ENCODE measurements at regions not wholly inside any gene's neighbourhood (a gene's known extent, or its start where the extent isn't known, plus 50 kb on each side); places are given as distances from the start of the nearest gene placed in this dataset.

DNA sequence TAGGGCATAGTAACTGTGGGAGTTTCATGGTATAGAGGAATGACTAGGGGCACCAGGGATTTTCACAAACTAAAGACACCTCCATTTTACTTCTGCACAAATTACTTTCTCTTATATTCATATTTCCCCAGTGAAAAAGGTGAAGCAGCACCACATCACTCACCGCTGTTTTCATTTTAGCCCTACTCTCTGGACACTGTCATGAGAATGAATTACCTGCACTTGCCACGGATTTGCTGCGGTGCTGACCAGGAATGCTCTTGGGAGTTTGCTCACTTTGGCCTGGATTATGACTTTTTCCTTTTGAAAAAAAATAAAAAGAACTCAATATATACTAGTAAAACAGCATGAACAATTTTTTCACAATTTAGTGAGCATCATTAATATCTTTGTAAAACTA lies 351.3 kb downstream of the NKX6-1 start (continued):
- TF ChIP-seq, protein P1, sequence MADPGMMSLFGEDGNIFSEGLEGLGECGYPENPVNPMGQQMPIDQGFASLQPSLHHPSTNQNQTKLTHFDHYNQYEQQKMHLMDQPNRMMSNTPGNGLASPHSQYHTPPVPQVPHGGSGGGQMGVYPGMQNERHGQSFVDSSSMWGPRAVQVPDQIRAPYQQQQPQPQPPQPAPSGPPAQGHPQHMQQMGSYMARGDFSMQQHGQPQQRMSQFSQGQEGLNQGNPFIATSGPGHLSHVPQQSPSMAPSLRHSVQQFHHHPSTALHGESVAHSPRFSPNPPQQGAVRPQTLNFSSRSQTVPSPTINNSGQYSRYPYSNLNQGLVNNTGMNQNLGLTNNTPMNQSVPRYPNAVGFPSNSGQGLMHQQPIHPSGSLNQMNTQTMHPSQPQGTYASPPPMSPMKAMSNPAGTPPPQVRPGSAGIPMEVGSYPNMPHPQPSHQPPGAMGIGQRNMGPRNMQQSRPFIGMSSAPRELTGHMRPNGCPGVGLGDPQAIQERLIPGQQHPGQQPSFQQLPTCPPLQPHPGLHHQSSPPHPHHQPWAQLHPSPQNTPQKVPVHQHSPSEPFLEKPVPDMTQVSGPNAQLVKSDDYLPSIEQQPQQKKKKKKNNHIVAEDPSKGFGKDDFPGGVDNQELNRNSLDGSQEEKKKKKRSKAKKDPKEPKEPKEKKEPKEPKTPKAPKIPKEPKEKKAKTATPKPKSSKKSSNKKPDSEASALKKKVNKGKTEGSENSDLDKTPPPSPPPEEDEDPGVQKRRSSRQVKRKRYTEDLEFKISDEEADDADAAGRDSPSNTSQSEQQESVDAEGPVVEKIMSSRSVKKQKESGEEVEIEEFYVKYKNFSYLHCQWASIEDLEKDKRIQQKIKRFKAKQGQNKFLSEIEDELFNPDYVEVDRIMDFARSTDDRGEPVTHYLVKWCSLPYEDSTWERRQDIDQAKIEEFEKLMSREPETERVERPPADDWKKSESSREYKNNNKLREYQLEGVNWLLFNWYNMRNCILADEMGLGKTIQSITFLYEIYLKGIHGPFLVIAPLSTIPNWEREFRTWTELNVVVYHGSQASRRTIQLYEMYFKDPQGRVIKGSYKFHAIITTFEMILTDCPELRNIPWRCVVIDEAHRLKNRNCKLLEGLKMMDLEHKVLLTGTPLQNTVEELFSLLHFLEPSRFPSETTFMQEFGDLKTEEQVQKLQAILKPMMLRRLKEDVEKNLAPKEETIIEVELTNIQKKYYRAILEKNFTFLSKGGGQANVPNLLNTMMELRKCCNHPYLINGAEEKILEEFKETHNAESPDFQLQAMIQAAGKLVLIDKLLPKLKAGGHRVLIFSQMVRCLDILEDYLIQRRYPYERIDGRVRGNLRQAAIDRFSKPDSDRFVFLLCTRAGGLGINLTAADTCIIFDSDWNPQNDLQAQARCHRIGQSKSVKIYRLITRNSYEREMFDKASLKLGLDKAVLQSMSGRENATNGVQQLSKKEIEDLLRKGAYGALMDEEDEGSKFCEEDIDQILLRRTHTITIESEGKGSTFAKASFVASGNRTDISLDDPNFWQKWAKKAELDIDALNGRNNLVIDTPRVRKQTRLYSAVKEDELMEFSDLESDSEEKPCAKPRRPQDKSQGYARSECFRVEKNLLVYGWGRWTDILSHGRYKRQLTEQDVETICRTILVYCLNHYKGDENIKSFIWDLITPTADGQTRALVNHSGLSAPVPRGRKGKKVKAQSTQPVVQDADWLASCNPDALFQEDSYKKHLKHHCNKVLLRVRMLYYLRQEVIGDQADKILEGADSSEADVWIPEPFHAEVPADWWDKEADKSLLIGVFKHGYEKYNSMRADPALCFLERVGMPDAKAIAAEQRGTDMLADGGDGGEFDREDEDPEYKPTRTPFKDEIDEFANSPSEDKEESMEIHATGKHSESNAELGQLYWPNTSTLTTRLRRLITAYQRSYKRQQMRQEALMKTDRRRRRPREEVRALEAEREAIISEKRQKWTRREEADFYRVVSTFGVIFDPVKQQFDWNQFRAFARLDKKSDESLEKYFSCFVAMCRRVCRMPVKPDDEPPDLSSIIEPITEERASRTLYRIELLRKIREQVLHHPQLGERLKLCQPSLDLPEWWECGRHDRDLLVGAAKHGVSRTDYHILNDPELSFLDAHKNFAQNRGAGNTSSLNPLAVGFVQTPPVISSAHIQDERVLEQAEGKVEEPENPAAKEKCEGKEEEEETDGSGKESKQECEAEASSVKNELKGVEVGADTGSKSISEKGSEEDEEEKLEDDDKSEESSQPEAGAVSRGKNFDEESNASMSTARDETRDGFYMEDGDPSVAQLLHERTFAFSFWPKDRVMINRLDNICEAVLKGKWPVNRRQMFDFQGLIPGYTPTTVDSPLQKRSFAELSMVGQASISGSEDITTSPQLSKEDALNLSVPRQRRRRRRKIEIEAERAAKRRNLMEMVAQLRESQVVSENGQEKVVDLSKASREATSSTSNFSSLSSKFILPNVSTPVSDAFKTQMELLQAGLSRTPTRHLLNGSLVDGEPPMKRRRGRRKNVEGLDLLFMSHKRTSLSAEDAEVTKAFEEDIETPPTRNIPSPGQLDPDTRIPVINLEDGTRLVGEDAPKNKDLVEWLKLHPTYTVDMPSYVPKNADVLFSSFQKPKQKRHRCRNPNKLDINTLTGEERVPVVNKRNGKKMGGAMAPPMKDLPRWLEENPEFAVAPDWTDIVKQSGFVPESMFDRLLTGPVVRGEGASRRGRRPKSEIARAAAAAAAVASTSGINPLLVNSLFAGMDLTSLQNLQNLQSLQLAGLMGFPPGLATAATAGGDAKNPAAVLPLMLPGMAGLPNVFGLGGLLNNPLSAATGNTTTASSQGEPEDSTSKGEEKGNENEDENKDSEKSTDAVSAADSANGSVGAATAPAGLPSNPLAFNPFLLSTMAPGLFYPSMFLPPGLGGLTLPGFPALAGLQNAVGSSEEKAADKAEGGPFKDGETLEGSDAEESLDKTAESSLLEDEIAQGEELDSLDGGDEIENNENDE (IDR thresholded peaks at IDR 0.05; ENCODE audit: low read depth, low read length): no peak
- no peak for TF ChIP-seq JUN (IDR thresholded peaks at IDR 0.05; ENCODE audit: borderline replicate concordance, low read depth, low read length)
- no peak for TF ChIP-seq JUN (CRISPR knock-in tag; IDR thresholded peaks at IDR 0.05; ENCODE audit: borderline replicate concordance)
- TF ChIP-seq SNRNP70 (optimal IDR thresholded peaks at IDR 0.05; ENCODE audit: low read depth, low read length): no peak
- no peak for TF ChIP-seq BCL6 (CRISPR knock-in tag; IDR thresholded peaks at IDR 0.05)
- TF ChIP-seq CREBBP (IDR thresholded peaks at IDR 0.05; ENCODE audit: low read depth, low read length): no peak
- no peak for TF ChIP-seq TRIM28 (IDR thresholded peaks at IDR 0.05)
- no peak for TF ChIP-seq THRAP3 (IDR thresholded peaks at IDR 0.05; ENCODE audit: borderline replicate concordance)
- TF ChIP-seq, protein P2, sequence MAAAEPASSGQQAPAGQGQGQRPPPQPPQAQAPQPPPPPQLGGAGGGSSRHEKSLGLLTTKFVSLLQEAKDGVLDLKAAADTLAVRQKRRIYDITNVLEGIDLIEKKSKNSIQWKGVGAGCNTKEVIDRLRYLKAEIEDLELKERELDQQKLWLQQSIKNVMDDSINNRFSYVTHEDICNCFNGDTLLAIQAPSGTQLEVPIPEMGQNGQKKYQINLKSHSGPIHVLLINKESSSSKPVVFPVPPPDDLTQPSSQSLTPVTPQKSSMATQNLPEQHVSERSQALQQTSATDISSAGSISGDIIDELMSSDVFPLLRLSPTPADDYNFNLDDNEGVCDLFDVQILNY (CRISPR knock-in tag; IDR thresholded peaks at IDR 0.05): no peak
- TF ChIP-seq KLF10 (CRISPR knock-in tag; IDR thresholded peaks at IDR 0.05): no peak
- TF ChIP-seq ZNF780A (CRISPR knock-in tag; IDR thresholded peaks at IDR 0.05): no peak
- TF ChIP-seq, protein P3, sequence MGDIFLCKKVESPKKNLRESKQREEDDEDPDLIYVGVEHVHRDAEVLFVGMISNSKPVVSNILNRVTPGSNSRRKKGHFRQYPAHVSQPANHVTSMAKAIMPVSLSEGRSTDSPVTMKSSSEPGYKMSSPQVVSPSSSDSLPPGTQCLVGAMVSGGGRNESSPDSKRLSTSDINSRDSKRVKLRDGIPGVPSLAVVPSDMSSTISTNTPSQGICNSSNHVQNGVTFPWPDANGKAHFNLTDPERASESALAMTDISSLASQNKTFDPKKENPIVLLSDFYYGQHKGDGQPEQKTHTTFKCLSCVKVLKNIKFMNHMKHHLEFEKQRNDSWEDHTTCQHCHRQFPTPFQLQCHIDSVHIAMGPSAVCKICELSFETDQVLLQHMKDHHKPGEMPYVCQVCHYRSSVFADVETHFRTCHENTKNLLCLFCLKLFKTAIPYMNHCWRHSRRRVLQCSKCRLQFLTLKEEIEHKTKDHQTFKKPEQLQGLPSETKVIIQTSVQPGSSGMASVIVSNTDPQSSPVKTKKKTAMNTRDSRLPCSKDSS (IDR thresholded peaks at IDR 0.05; ENCODE audit: low read depth, partially characterized antibody): no peak
- TF ChIP-seq RAD21 (CRISPR knock-in tag; conservative IDR thresholded peaks at IDR 0.05 in 1 of 2, IDR thresholded peaks at IDR 0.05 in 1 of 2): no peak

Data from K562 (cell line).